DOHH2 (cell line): ENCODE measurements at regions not wholly inside any gene's neighbourhood (a gene's known extent, or its start where the extent isn't known, plus 50 kb on each side); places are given as distances from the start of the nearest gene placed in this dataset.

Experiments
- H3F3A ChIP-seq: fragments of 200-600 bp; sonication (generic), shearing (Covaris generic); 2 replicates; pipeline ENCODE4 v1.6.0; 2016; ENCODE audit warnings: antibody characterized with exemption, mild to moderate bottlenecking; ENCODE audit not compliant: control insufficient read depth, insufficient read depth
- H3K27ac ChIP-seq: fragments of 200-600 bp; sonication (generic); 2 replicates; pipeline ENCODE4 v1.5.1; 2014; ENCODE audit warnings: low read depth, mild to moderate bottlenecking, low read length, moderate library complexity
- H3K27me3 ChIP-seq: fragments of 200-600 bp; sonication (generic); 2 replicates; pipeline ENCODE4 v1.6.1; 2014; ENCODE audit warnings: mild to moderate bottlenecking, low read length, mixed read lengths; ENCODE audit not compliant: control insufficient read depth
- H3K36me3 ChIP-seq: fragments of 200-600 bp; sonication (generic); 2 replicates; pipeline ENCODE4 v1.6.1; 2014; ENCODE audit warnings: mild to moderate bottlenecking, low read length, moderate library complexity, mixed read lengths; ENCODE audit not compliant: control insufficient read depth
- H3K4me1 ChIP-seq: fragments of 200-600 bp; sonication (generic); 2 replicates; pipeline ENCODE4 v1.6.1; 2014; ENCODE audit warnings: mild to moderate bottlenecking, low read length, mixed read lengths; ENCODE audit not compliant: control insufficient read depth
- H3K4me2 ChIP-seq: fragments of 200-600 bp; sonication (generic); 2 replicates; pipeline ENCODE4 v1.6.0; 2014; ENCODE audit warnings: mild to moderate bottlenecking, low read length, moderate library complexity
- H3K4me3 ChIP-seq: fragments of 200-600 bp; sonication (generic); 2 replicates; pipeline ENCODE4 v1.5.1; 2014; ENCODE audit warnings: mild to moderate bottlenecking, low read length, mixed read lengths
- H3K79me2 ChIP-seq: fragments of 200-600 bp; sonication (generic); 2 replicates; pipeline ENCODE4 v1.6.1; 2014; ENCODE audit warnings: mild to moderate bottlenecking, low read length, mixed read lengths; ENCODE audit not compliant: control insufficient read depth
- H3K9me2 ChIP-seq: fragments of 200-600 bp; sonication (generic); replicated peaks from 2 replicates; pipeline ENCODE4 v1.6.1; 2014; ENCODE audit warnings: mild to moderate bottlenecking, low read length, mixed read lengths; ENCODE audit not compliant: control insufficient read depth
- H3K9me3 ChIP-seq: fragments of 200-600 bp; sonication (generic); 2 replicates; pipeline ENCODE4 v1.6.1; 2014; ENCODE audit warnings: antibody characterized with exemption, low read length, mixed read lengths; ENCODE audit not compliant: control insufficient read depth, insufficient read depth
- H4K20me1 ChIP-seq: fragments of 200-600 bp; sonication (generic); 2 replicates; pipeline ENCODE4 v1.6.0; 2014; ENCODE audit warnings: low read depth, mild to moderate bottlenecking, antibody characterized with exemption, low read length, moderate library complexity; ENCODE audit not compliant: control insufficient read depth, insufficient read depth
- CTCF ChIP-seq: fragments of 200-600 bp; sonication (generic); IDR thresholded peaks from one replicate; pipeline ENCODE4 v1.5.1; 2014; ENCODE audit warnings: antibody characterized with exemption, mild to moderate bottlenecking, low read depth, low read length; ENCODE audit not compliant: poor library complexity, severe bottlenecking
- EZH2phosphoT487 ChIP-seq: fragments of 200-600 bp; sonication (generic); IDR thresholded peaks from 2 replicates; pipeline ENCODE4 v1.6.1; 2017; ENCODE audit warnings: borderline replicate concordance, mild to moderate bottlenecking, antibody characterized with exemption, low read length, moderate library complexity, mixed read lengths

GRCh38 chr10:130990486-130990885, 321.0 kb downstream of the TCERG1L start:
- no peaks in the 10 kb centered on the region for H3K27me3 ChIP-seq
- H3K9me3 ChIP-seq: no peaks in the 10 kb centered on the region
- H3K4me1 ChIP-seq: no peaks in the 10 kb centered on the region
- no peaks in the 10 kb centered on the region for H4K20me1 ChIP-seq
- H3K27ac ChIP-seq: no peak overlapping the region
- H3K9me2 ChIP-seq: no peaks in the 10 kb centered on the region
- no peaks in the 10 kb centered on the region for H3K36me3 ChIP-seq
- H3K79me2 ChIP-seq: no peaks in the 10 kb centered on the region
- no peak overlapping the region for H3K4me2 ChIP-seq
- no peak for TF ChIP-seq CTCF
- no peak for TF ChIP-seq EZH2phosphoT487
- H3K4me3 ChIP-seq: no peak overlapping the region
- no peaks in the 10 kb centered on the region for H3F3A ChIP-seq

GRCh38 chr10:130992802-130993523, 318.6 kb downstream of the TCERG1L start:
- no peaks in the 10 kb centered on the region for H3K9me3 ChIP-seq
- H3K4me3 ChIP-seq: no peak overlapping the region
- no peak overlapping the region for H3K27ac ChIP-seq
- H3K9me2 ChIP-seq: no peaks in the 10 kb centered on the region
- no peaks in the 10 kb centered on the region for H3K27me3 ChIP-seq
- no peak overlapping the region for H3K4me2 ChIP-seq
- H3K4me1 ChIP-seq: no peaks in the 10 kb centered on the region
- no peaks in the 10 kb centered on the region for H3K79me2 ChIP-seq
- H3K36me3 ChIP-seq: no peaks in the 10 kb centered on the region
- H4K20me1 ChIP-seq: no peaks in the 10 kb centered on the region
- no peaks in the 10 kb centered on the region for H3F3A ChIP-seq
- TF ChIP-seq CTCF (no peak), EZH2phosphoT487 (no peak)

GRCh38 chr10:130993612-130994011, 317.9 kb downstream of the TCERG1L start:
- Histone ChIP-seq H3F3A (no peaks in the 10 kb centered on the region), H3K79me2 (no peaks in the 10 kb centered on the region), H3K27ac (no peak overlapping the region), H4K20me1 (no peaks in the 10 kb centered on the region), H3K9me2 (no peaks in the 10 kb centered on the region), H3K36me3 (no peaks in the 10 kb centered on the region), H3K4me1 (no peaks in the 10 kb centered on the region), H3K4me2 (no peak overlapping the region), H3K27me3 (no peaks in the 10 kb centered on the region), H3K9me3 (no peaks in the 10 kb centered on the region), H3K4me3 (no peak overlapping the region)
- no peak for TF ChIP-seq CTCF
- TF ChIP-seq EZH2phosphoT487: no peak
